Nephron (organoid): ENCODE measurements at regions not wholly inside any gene's neighbourhood (a gene's known extent, or its start where the extent isn't known, plus 50 kb on each side); places are given as distances from the start of the nearest gene placed in this dataset.

Source experiments
- H3K27ac Mint-ChIP-seq, 3 experiments: 2 replicates each; pipeline ENCODE4 v1.8.0; 2020; ENCODE audit warnings: mixed read lengths in 3 of 3, mild to moderate bottlenecking in 2 of 3, moderate library complexity in 1 of 3
- H3K27me3 Mint-ChIP-seq: 2 replicates; pipeline ENCODE4 v1.8.0; 2021; ENCODE audit warnings: low read depth, mild to moderate bottlenecking, moderate library complexity, mixed read lengths
- H3K36me3 Mint-ChIP-seq: 2 replicates; pipeline ENCODE4 v1.8.0; 2020; ENCODE audit warnings: low read depth, mixed read lengths
- H3K4me1 Mint-ChIP-seq: 2 replicates; pipeline ENCODE4 v1.8.0; 2020; ENCODE audit warnings: mixed read lengths
- H3K4me3 Mint-ChIP-seq, 3 experiments: 2 replicates each; pipeline ENCODE4 v1.8.0; 2020; ENCODE audit warnings: mild to moderate bottlenecking in 3 of 3, mixed read lengths in 3 of 3, moderate library complexity in 2 of 3
- H3K9me3 Mint-ChIP-seq: 2 replicates; pipeline ENCODE4 v1.8.0; 2020; ENCODE audit warnings: mixed read lengths
- CTCF ChIP-seq, 3 experiments: fragments of 200-600 bp; sonication (generic); IDR thresholded peaks; one replicate each; pipeline ENCODE4 v1.5.0; 2021; ENCODE audit warnings: antibody characterized with exemption in 3 of 3; ENCODE audit not compliant: unreplicated experiment in 3 of 3

- Mint-ChIP-seq H3K36me3 (no peaks in the 10 kb centered on the region), H3K27me3 (no peaks in the 10 kb centered on the region), H3K4me3 (no peak overlapping the region), H3K27ac (no peak overlapping the region), H3K4me1 (no peaks in the 10 kb centered on the region), H3K9me3 (peaks cover 10% of the 10 kb centered on the region)
- TF ChIP-seq CTCF (IDR thresholded peaks at IDR 0.05; ENCODE audit: unreplicated experiment in 3 of 3): no peak
Observed at GRCh38 chr10:123529146-123529760, 136.9 kb upstream of the GPR26 start.

GRCh38 chr10:123530166-123530870, 135.8 kb upstream of the GPR26 start:
- H3K9me3 Mint-ChIP-seq: peaks cover 10% of the 10 kb centered on the region
- H3K27me3 Mint-ChIP-seq: no peaks in the 10 kb centered on the region
- H3K27ac Mint-ChIP-seq: no peak overlapping the region
- no peak overlapping the region for H3K4me3 Mint-ChIP-seq
- H3K36me3 Mint-ChIP-seq: no peaks in the 10 kb centered on the region
- TF ChIP-seq CTCF (IDR thresholded peaks at IDR 0.05; ENCODE audit: unreplicated experiment in 3 of 3): no peak
- no peaks in the 10 kb centered on the region for H3K4me1 Mint-ChIP-seq

- Mint-ChIP-seq H3K9me3 (peaks cover 10% of the 10 kb centered on the region), H3K27me3 (peaks cover 15% of the 10 kb centered on the region), H3K4me1 (peaks cover 11% of the 10 kb centered on the region), H3K36me3 (no peaks in the 10 kb centered on the region), H3K27ac (no peak overlapping the region), H3K4me3 (no peak overlapping the region)
- no peak for TF ChIP-seq CTCF (IDR thresholded peaks at IDR 0.05; ENCODE audit: unreplicated experiment in 3 of 3)
Observed at GRCh38 chr10:123535386-123535785, 130.8 kb upstream of the GPR26 start.

GRCh38 chr10:123536176-123536845, 129.8 kb upstream of the GPR26 start:
- H3K9me3 Mint-ChIP-seq: peaks cover 10% of the 10 kb centered on the region
- no peak overlapping the region for H3K27ac Mint-ChIP-seq
- H3K36me3 Mint-ChIP-seq: no peaks in the 10 kb centered on the region
- H3K27me3 Mint-ChIP-seq: peaks cover 20% of the 10 kb centered on the region
- no peak for TF ChIP-seq CTCF (IDR thresholded peaks at IDR 0.05; ENCODE audit: unreplicated experiment in 3 of 3)
- H3K4me1 Mint-ChIP-seq: peaks cover 11% of the 10 kb centered on the region
- H3K4me3 Mint-ChIP-seq: no peak overlapping the region

GRCh38 chr10:123537188-123537961, 128.8 kb upstream of the GPR26 start:
- peaks cover 11% of the 10 kb centered on the region for H3K4me1 Mint-ChIP-seq
- H3K9me3 Mint-ChIP-seq: peaks cover 5% of the 10 kb centered on the region
- no peaks in the 10 kb centered on the region for H3K36me3 Mint-ChIP-seq
- no peak overlapping the region for H3K27ac Mint-ChIP-seq
- no peak overlapping the region for H3K4me3 Mint-ChIP-seq
- H3K27me3 Mint-ChIP-seq: peaks cover 20% of the 10 kb centered on the region
- TF ChIP-seq CTCF (IDR thresholded peaks at IDR 0.05; ENCODE audit: unreplicated experiment in 3 of 3): no peak
